NCI-H1417 treated with DMSO at 0.1 percent for 48 hours (cell line): ENCODE measurements at regions not wholly inside any gene's neighbourhood (a gene's known extent, or its start where the extent isn't known, plus 50 kb on each side); places are given as distances from the start of the nearest gene placed in this dataset.

Experiments
- DNase-seq: peaks from one replicate; lab custom pipeline; 2025; lab: John Stamatoyannopoulos, UW

- DNase-seq: no peak
Measured at GRCh38 chrX:38991656-38992440, 190.6 kb downstream of the MID1IP1 start.

- no peak for DNase-seq
Measured at GRCh38 chrX:38992441-38993096, 191.3 kb downstream of the MID1IP1 start.

GRCh38 chrX:38993500-38993899, 192.2 kb downstream of the MID1IP1 start:
- DNase-seq: no peak

GRCh38 chrX:38999099-38999498, 197.8 kb downstream of the MID1IP1 start:
- DNase-seq: no peak

GRCh38 chrX:38999967-39000745, 198.9 kb downstream of the MID1IP1 start:
- no peak for DNase-seq

GRCh38 chrX:39000802-39001201, 199.5 kb downstream of the MID1IP1 start:
- no peak for DNase-seq

GRCh38 chrX:39002466-39002865, 201.2 kb downstream of the MID1IP1 start:
- DNase-seq: no peak

GRCh38 chrX:39008549-39008948, 207.3 kb downstream of the MID1IP1 start:
- no peak for DNase-seq

- DNase-seq: no peak
Measured at GRCh38 chrX:39011454-39012221, 210.4 kb downstream of the MID1IP1 start.

GRCh38 chrX:39012621-39013111, 211.4 kb downstream of the MID1IP1 start:
- DNase-seq: no peak

GRCh38 chrX:39016556-39016955, 215.3 kb downstream of the MID1IP1 start:
- no peak for DNase-seq

- no peak for DNase-seq
Measured at GRCh38 chrX:39017077-39017476, 215.8 kb downstream of the MID1IP1 start.

- DNase-seq: no peak
Measured at GRCh38 chrX:39017716-39018115, 216.5 kb downstream of the MID1IP1 start.

GRCh38 chrX:39018541-39018940, 217.3 kb downstream of the MID1IP1 start:
- DNase-seq: no peak

GRCh38 chrX:39019056-39019455, 217.8 kb downstream of the MID1IP1 start:
- peak; percentile 15 for DNase-seq

- DNase-seq: no peak
Measured at GRCh38 chrX:39020051-39020669, 218.9 kb downstream of the MID1IP1 start.

GRCh38 chrX:39022106-39022505, 220.8 kb downstream of the MID1IP1 start:
- DNase-seq: no peak

GRCh38 chrX:39029221-39029620, 228.0 kb downstream of the MID1IP1 start:
- no peak for DNase-seq

GRCh38 chrX:39030636-39031035, 229.4 kb downstream of the MID1IP1 start:
- no peak for DNase-seq

- no peak for DNase-seq
Measured at GRCh38 chrX:39039890-39040289, 238.6 kb downstream of the MID1IP1 start.

GRCh38 chrX:39043838-39044550, 242.7 kb downstream of the MID1IP1 start:
- no peak for DNase-seq
